ENCODE measurements at regions not wholly inside any gene's neighbourhood (a gene's known extent, or its start where the extent isn't known, plus 50 kb on each side); places are given as distances from the start of the nearest gene placed in this dataset.

DNA sequence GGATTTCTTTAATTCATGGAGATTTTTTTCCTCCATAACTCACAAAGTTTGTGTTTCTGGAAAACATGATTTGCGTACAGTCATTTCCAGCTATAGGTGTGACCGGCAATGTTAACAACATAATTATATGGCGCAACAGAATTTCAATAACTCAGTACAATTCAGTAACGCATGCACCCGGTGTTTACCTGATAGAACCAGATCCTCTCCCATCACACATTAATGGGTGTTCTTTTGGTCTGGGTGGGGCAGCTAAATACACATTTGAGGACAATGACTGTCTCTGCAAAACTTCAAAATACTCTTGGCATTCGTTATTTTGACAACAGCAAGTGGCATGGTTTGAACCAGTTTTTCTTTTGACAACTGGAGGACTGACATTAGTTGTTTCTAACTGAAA lies 102.3 kb downstream of the KLF6 start:
- no peaks in the 10 kb centered on the region for H4K20me1 ChIP-seq (ENCODE audit: insufficient read depth, low read length)
- H4K91ac ChIP-seq (ENCODE audit: insufficient read depth, low read depth, low read length) = no peak overlapping the region
- dilution Hi-C loops (cut with HindIII; ENCODE audit: low sequenced_read_pairs, unreplicated experiment) = no loop called here
- no peak overlapping the region for H2BK5ac ChIP-seq (ENCODE audit: low read depth, low read length, poor library complexity, severe bottlenecking)
- H3K18ac ChIP-seq (ENCODE audit: low read depth, low read length) = no peak overlapping the region
- no peaks in the 10 kb centered on the region for H3K27me3 ChIP-seq (ENCODE audit: control insufficient read depth, insufficient read depth, low read length)
- no peak overlapping the region for H3K9ac ChIP-seq (ENCODE audit: low read depth, low read length)
- H2AK5ac ChIP-seq (ENCODE audit: low read depth, low read length) = no peak overlapping the region
- BruUV-seq (replicated peaks) = no TSS peak
- no peak overlapping the region for H2BK120ac ChIP-seq (ENCODE audit: low read depth, low read length)
- H3K79me1 ChIP-seq (ENCODE audit: low read depth in 1 of 2, low read length in 2 of 2) = no peaks in the 10 kb centered on the region
- no peak overlapping the region for H3K4me3 ChIP-seq (ENCODE audit: insufficient read depth, low read depth, low read length)
- no peak overlapping the region for H2AFZ ChIP-seq (replicated peaks; ENCODE audit: low read length, poor library complexity)
- H3K4me1 ChIP-seq (ENCODE audit: control insufficient read depth, insufficient read depth, low read length) = peaks cover 3% of the 10 kb centered on the region; the same call in 1 of the 2 replicates
- CTCF ChIA-PET = no interaction called here
- TF ChIP-seq RCOR1 (IDR thresholded peaks at IDR 0.05; ENCODE audit: insufficient replicate concordance, low read length) = no peak
- TF ChIP-seq NFE2L2 (IDR thresholded peaks at IDR 0.05; ENCODE audit: low read depth, low read length) = no peak
- TF ChIP-seq CEBPB (IDR thresholded peaks at IDR 0.05; ENCODE audit: low read depth, low read length) = no peak
- TF ChIP-seq, protein P1, sequence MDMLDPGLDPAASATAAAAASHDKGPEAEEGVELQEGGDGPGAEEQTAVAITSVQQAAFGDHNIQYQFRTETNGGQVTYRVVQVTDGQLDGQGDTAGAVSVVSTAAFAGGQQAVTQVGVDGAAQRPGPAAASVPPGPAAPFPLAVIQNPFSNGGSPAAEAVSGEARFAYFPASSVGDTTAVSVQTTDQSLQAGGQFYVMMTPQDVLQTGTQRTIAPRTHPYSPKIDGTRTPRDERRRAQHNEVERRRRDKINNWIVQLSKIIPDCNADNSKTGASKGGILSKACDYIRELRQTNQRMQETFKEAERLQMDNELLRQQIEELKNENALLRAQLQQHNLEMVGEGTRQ (IDR thresholded peaks at IDR 0.05; ENCODE audit: low read depth, low read length) = no peak
- no peak for TF ChIP-seq FOS (IDR thresholded peaks at IDR 0.05; ENCODE audit: low read depth, low read length)
- TF ChIP-seq RAD21 (IDR thresholded peaks at IDR 0.05; ENCODE audit: low read length) = no peak
- TF ChIP-seq BHLHE40 (IDR thresholded peaks at IDR 0.05; ENCODE audit: low read depth, low read length) = no peak
- TF ChIP-seq, protein P2, sequence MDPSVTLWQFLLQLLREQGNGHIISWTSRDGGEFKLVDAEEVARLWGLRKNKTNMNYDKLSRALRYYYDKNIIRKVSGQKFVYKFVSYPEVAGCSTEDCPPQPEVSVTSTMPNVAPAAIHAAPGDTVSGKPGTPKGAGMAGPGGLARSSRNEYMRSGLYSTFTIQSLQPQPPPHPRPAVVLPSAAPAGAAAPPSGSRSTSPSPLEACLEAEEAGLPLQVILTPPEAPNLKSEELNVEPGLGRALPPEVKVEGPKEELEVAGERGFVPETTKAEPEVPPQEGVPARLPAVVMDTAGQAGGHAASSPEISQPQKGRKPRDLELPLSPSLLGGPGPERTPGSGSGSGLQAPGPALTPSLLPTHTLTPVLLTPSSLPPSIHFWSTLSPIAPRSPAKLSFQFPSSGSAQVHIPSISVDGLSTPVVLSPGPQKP (IDR thresholded peaks at IDR 0.05; ENCODE audit: borderline replicate concordance, low read depth, low read length) = no peak
- TF ChIP-seq POLR2A (IDR thresholded peaks at IDR 0.05; ENCODE audit: low read depth, low read length) = no peak
- TF ChIP-seq MAFK (IDR thresholded peaks at IDR 0.05; ENCODE audit: low read depth, low read length) = no peak
- no peak for TF ChIP-seq MXI1 (IDR thresholded peaks at IDR 0.05; ENCODE audit: borderline replicate concordance, low read depth, low read length)
- DNase-seq (no peak), ATAC-seq (ENCODE audit: low read depth) (no peak)
- H3K14ac ChIP-seq (replicated peaks; ENCODE audit: low read depth, low read length) = no peak overlapping the region
- H2BK15ac ChIP-seq (ENCODE audit: low read depth, low read length) = no peak overlapping the region
- H3K9me3 ChIP-seq (ENCODE audit: control insufficient read depth, insufficient read depth, low read length) = no peaks in the 10 kb centered on the region
- no peak overlapping the region for H4K8ac ChIP-seq (ENCODE audit: low read depth in 2 of 2, low read length in 2 of 2)
- H3K9me1 ChIP-seq (ENCODE audit: insufficient read depth, low read length) = peaks cover 13% of the 10 kb centered on the region
- no peak overlapping the region for H3K27ac ChIP-seq (ENCODE audit: insufficient read depth, low read length)
- H2BK20ac ChIP-seq (ENCODE audit: low read depth, low read length) = no peak overlapping the region
- POLR2A ChIA-PET (ENCODE audit: unreplicated experiment) = no interaction called here
- WGBS, 2 experiments (ENCODE audit: extremely low coverage in 2 of 2, insufficient read length in 1 of 2) = no CpG with 5 or more reads among the region's 6 CpGs
- intact Hi-C loops (cut with micrococcal nuclease) = loop anchor here (5.0 kb wide), 1 partner anchor 80 kb away; no protein-coding TSS in a partner anchor
- H3K4ac ChIP-seq (ENCODE audit: low read depth, low read length) = no peak overlapping the region
- no peak overlapping the region for H3K23ac ChIP-seq (ENCODE audit: low read depth, low read length)
- H3K36me3 ChIP-seq (ENCODE audit: control insufficient read depth, insufficient read depth, low read length) = no peaks in the 10 kb centered on the region
- H3K56ac ChIP-seq (ENCODE audit: extremely low read depth, insufficient read depth, low read length) = no peak overlapping the region
- no peak overlapping the region for H4K5ac ChIP-seq (ENCODE audit: low read depth, low read length)
- H3K4me2 ChIP-seq (ENCODE audit: low read depth, low read length) = no peak overlapping the region
- H2AK9ac ChIP-seq (replicated peaks; ENCODE audit: low read depth, low read length, poor library complexity) = no peak overlapping the region
- in situ Hi-C loops (cut with MboI; ENCODE audit: low sequenced_read_pairs) = no loop called here
